ENCODE measurements at regions not wholly inside any gene's neighbourhood (a gene's known extent, or its start where the extent isn't known, plus 50 kb on each side); places are given as distances from the start of the nearest gene placed in this dataset.

GRCh38 chr12:75587340-75588106, 76.1 kb upstream of the KRR1 start (continued):
- TF ChIP-seq, protein P1, sequence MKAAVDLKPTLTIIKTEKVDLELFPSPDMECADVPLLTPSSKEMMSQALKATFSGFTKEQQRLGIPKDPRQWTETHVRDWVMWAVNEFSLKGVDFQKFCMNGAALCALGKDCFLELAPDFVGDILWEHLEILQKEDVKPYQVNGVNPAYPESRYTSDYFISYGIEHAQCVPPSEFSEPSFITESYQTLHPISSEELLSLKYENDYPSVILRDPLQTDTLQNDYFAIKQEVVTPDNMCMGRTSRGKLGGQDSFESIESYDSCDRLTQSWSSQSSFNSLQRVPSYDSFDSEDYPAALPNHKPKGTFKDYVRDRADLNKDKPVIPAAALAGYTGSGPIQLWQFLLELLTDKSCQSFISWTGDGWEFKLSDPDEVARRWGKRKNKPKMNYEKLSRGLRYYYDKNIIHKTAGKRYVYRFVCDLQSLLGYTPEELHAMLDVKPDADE (IDR thresholded peaks at IDR 0.05), result no peak
- TF ChIP-seq STAT1 (IDR thresholded peaks at IDR 0.05; ENCODE audit: unreplicated experiment) (no peak), NANOG (IDR thresholded peaks at IDR 0.05; ENCODE audit: borderline replicate concordance) (no peak), EZH2 (IDR thresholded peaks at IDR 0.05; ENCODE audit: low read depth, unreplicated experiment) (no peak), EZH2phosphoT487 (IDR thresholded peaks at IDR 0.05; ENCODE audit: unreplicated experiment) (no peak), CREB1 (CRISPR knock-in tag; IDR thresholded peaks at IDR 0.05; ENCODE audit: low read depth) (no peak), ZNF331 (CRISPR knock-in tag; IDR thresholded peaks at IDR 0.05; ENCODE audit: low read depth) (no peak)
- TF ChIP-seq, protein P2, sequence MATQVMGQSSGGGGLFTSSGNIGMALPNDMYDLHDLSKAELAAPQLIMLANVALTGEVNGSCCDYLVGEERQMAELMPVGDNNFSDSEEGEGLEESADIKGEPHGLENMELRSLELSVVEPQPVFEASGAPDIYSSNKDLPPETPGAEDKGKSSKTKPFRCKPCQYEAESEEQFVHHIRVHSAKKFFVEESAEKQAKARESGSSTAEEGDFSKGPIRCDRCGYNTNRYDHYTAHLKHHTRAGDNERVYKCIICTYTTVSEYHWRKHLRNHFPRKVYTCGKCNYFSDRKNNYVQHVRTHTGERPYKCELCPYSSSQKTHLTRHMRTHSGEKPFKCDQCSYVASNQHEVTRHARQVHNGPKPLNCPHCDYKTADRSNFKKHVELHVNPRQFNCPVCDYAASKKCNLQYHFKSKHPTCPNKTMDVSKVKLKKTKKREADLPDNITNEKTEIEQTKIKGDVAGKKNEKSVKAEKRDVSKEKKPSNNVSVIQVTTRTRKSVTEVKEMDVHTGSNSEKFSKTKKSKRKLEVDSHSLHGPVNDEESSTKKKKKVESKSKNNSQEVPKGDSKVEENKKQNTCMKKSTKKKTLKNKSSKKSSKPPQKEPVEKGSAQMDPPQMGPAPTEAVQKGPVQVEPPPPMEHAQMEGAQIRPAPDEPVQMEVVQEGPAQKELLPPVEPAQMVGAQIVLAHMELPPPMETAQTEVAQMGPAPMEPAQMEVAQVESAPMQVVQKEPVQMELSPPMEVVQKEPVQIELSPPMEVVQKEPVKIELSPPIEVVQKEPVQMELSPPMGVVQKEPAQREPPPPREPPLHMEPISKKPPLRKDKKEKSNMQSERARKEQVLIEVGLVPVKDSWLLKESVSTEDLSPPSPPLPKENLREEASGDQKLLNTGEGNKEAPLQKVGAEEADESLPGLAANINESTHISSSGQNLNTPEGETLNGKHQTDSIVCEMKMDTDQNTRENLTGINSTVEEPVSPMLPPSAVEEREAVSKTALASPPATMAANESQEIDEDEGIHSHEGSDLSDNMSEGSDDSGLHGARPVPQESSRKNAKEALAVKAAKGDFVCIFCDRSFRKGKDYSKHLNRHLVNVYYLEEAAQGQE (IDR thresholded peaks at IDR 0.05; ENCODE audit: unreplicated experiment), result no peak
- TF ChIP-seq, protein P3, sequence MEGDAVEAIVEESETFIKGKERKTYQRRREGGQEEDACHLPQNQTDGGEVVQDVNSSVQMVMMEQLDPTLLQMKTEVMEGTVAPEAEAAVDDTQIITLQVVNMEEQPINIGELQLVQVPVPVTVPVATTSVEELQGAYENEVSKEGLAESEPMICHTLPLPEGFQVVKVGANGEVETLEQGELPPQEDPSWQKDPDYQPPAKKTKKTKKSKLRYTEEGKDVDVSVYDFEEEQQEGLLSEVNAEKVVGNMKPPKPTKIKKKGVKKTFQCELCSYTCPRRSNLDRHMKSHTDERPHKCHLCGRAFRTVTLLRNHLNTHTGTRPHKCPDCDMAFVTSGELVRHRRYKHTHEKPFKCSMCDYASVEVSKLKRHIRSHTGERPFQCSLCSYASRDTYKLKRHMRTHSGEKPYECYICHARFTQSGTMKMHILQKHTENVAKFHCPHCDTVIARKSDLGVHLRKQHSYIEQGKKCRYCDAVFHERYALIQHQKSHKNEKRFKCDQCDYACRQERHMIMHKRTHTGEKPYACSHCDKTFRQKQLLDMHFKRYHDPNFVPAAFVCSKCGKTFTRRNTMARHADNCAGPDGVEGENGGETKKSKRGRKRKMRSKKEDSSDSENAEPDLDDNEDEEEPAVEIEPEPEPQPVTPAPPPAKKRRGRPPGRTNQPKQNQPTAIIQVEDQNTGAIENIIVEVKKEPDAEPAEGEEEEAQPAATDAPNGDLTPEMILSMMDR (conservative IDR thresholded peaks at IDR 0.05; ENCODE audit: low read depth in 2 of 2), result no peak

DNA sequence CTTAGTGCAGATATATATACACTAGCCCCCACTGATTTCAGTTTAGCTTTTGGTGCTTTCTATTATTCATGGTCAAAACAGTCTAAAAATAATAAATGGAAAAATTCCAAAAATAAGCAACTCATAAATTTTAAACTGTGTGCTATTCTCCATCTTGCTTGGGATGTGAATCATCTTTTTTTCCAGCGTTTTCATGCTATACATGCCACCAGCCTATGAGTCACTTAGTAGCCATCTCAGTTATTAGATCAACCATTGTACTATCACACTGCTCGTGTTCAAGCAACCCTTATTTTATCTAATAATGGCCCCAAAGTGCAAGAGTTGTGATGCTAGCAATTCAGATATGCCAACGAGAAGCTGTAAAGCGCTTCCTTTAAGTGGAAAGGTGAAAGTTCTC, 73.9 kb upstream of the KRR1 start:
- H3K4me2 ChIP-seq, result no peak overlapping the region

More for the DNA sequence above, 73.9 kb upstream of the KRR1 start:
- Histone ChIP-seq H3K79me2 (replicated peaks; ENCODE audit: insufficient read depth) (no peaks in the 10 kb centered on the region), H3K36me3 (ENCODE audit: insufficient read depth) (no peaks in the 10 kb centered on the region), H2AFZ (no peak overlapping the region), H4K20me1 (replicated peaks; ENCODE audit: insufficient read depth) (no peaks in the 10 kb centered on the region), H3F3A (replicated peaks; ENCODE audit: low read depth) (no peaks in the 10 kb centered on the region), H3K4me1 (ENCODE audit: insufficient read depth) (no peaks in the 10 kb centered on the region), H3K9me2 (ENCODE audit: insufficient read depth) (no peaks in the 10 kb centered on the region), H3K27ac (ENCODE audit: low read depth) (no peak overlapping the region), H3K27me3 (ENCODE audit: insufficient read depth) (no peaks in the 10 kb centered on the region), H3K4me3 (no peak overlapping the region)
- no peak for ATAC-seq
- no peak overlapping the region for H3K4me3 Mint-ChIP-seq
- peaks cover 3% of the 10 kb centered on the region for H3K27me3 Mint-ChIP-seq (ENCODE audit: insufficient read depth, low read depth, poor library complexity)
- H3K4me1 Mint-ChIP-seq, result no peaks in the 10 kb centered on the region
- no peak for DNase-seq (ENCODE audit: low spot score)
- no peaks in the 10 kb centered on the region for H3K9me3 Mint-ChIP-seq
- H3K36me3 Mint-ChIP-seq (ENCODE audit: low read depth), result no peaks in the 10 kb centered on the region
- TF ChIP-seq, protein P2 (IDR thresholded peaks at IDR 0.05; ENCODE audit: unreplicated experiment), result no peak
- TF ChIP-seq EZH2 (IDR thresholded peaks at IDR 0.05; ENCODE audit: low read depth, unreplicated experiment), result no peak
- TF ChIP-seq, protein P3 (conservative IDR thresholded peaks at IDR 0.05; ENCODE audit: low read depth in 2 of 2), result no peak
- no peak for TF ChIP-seq EZH2phosphoT487 (IDR thresholded peaks at IDR 0.05; ENCODE audit: unreplicated experiment)
- no peak for TF ChIP-seq ZNF331 (CRISPR knock-in tag; IDR thresholded peaks at IDR 0.05; ENCODE audit: low read depth)
- TF ChIP-seq NANOG (IDR thresholded peaks at IDR 0.05; ENCODE audit: borderline replicate concordance), result no peak
- no peak for TF ChIP-seq JUNB (IDR thresholded peaks at IDR 0.05; ENCODE audit: unreplicated experiment)
- no peak for TF ChIP-seq STAT1 (IDR thresholded peaks at IDR 0.05; ENCODE audit: unreplicated experiment)
- no peak for TF ChIP-seq ZNF114 (CRISPR knock-in tag; IDR thresholded peaks at IDR 0.05)
- no peak for TF ChIP-seq POLR2AphosphoS5 (IDR thresholded peaks at IDR 0.05; ENCODE audit: low read depth)
- no peak for TF ChIP-seq CREB1 (CRISPR knock-in tag; IDR thresholded peaks at IDR 0.05; ENCODE audit: low read depth)
- H3K27ac Mint-ChIP-seq, result no peak overlapping the region

Data from GM23338 (cell line).